Esophagus muscularis mucosa (tissue), 4 donors: ENCODE measurements at regions not wholly inside any gene's neighbourhood (a gene's known extent, or its start where the extent isn't known, plus 50 kb on each side); places are given as distances from the start of the nearest gene placed in this dataset.

Experiments used
- DNase-seq: peaks from one replicate; pipeline ENCODE4 v3.0.0-alpha.2; 2017; ENCODE audit errors: extremely low spot score
- H3K27ac ChIP-seq, 4 donors: fragments of 200-600 bp; sonication (generic); replicated peaks in 1 of 4; 1 replicate in 3 of 4; 2 replicates in 1 of 4; pipeline ENCODE4 v1.5.1; 2016 to 2019; ENCODE audit warnings: mild to moderate bottlenecking in 1 of 4
- H3K27me3 ChIP-seq, 4 donors: fragments of 200-600 bp; sonication (generic); one replicate each; pipeline versions ENCODE4 v1.5.1 to v1.6.0; 2016 to 2019
- H3K36me3 ChIP-seq, 4 donors: fragments of 200-600 bp; sonication (generic); one replicate each; pipeline ENCODE4 v1.5.1; 2016 to 2019
- H3K4me1 ChIP-seq, 4 donors: fragments of 200-600 bp; sonication (generic); one replicate each; pipeline ENCODE4 v1.5.1; 2016 to 2019
- H3K4me3 ChIP-seq, 4 donors: fragments of 200-600 bp; sonication (generic); 1 replicate in 2 of 4; 2 replicates in 2 of 4; pipeline ENCODE4 v1.5.1; 2016 to 2019; ENCODE audit warnings: mild to moderate bottlenecking in 4 of 4, moderate library complexity in 1 of 4
- H3K9me3 ChIP-seq, 4 donors: fragments of 200-600 bp; sonication (generic); 1 replicate in 3 of 4; 2 replicates in 1 of 4; pipeline ENCODE4 v1.5.1; 2016 to 2019
- CTCF ChIP-seq, 3 experiments: fragments of 200-600 bp in 2 of 3; fragments of 450-650 bp in 1 of 3; sonication (generic) in 2 of 3; IDR thresholded peaks; one replicate each; pipeline ENCODE4 v1.5.1; 2017 to 2019; ENCODE audit warnings: antibody characterized with exemption in 3 of 3, mild to moderate bottlenecking in 2 of 3, moderate library complexity in 1 of 3
- EP300 ChIP-seq: sonication (generic); formaldehyde crosslinking; IDR thresholded peaks from one replicate; pipeline ENCODE4 v1.6.1; 2017; ENCODE audit warnings: antibody characterized with exemption
- POLR2A ChIP-seq: fragments of 450-650 bp; IDR thresholded peaks from one replicate; pipeline ENCODE4 v1.6.1; 2017; ENCODE audit warnings: antibody characterized with exemption, moderate library complexity, mild to moderate bottlenecking, low read depth
- POLR2AphosphoS5 ChIP-seq, 2 donors: sonication (generic); formaldehyde crosslinking; IDR thresholded peaks; one replicate each; pipeline ENCODE4 v1.6.1; 2017; ENCODE audit warnings: antibody characterized with exemption in 2 of 2
- WGBS: methylation state at CpG from one replicate; pipeline ENCODE4 v1.1.5; 2018; 5-methylcytosine and 5-hydroxymethylcytosine counted together
- intact Hi-C: fragments of 100-400 bp; cut with DNase I; formaldehyde crosslinking; loops from one replicate; pipeline ENCODE4 v1.15.1; 2023

GRCh38 chr2:62564380-62565137, 58.6 kb upstream of the TMEM17 start:
- H3K4me1 ChIP-seq = peaks cover 0 to 13% (median 11%) of the 10 kb centered on the region in 4 donors
- H3K9me3 ChIP-seq = no peaks in the 10 kb centered on the region
- DNase-seq = no peak
- H3K4me3 ChIP-seq = no peak overlapping the region
- WGBS = 93% methylated on average over 4 of the region's 4 CpGs
- no peaks in the 10 kb centered on the region for H3K27me3 ChIP-seq
- TF ChIP-seq POLR2AphosphoS5 (IDR thresholded peaks at IDR 0.05) = no peak
- TF ChIP-seq CTCF (IDR thresholded peaks at IDR 0.05) = no peak
- TF ChIP-seq EP300 = no peak
- no peak for TF ChIP-seq POLR2A
- no peaks in the 10 kb centered on the region for H3K36me3 ChIP-seq
- no peak overlapping the region for H3K27ac ChIP-seq
- intact Hi-C loops = no loop called here

GRCh38 chr2:62561586-62561985, 55.6 kb upstream of the TMEM17 start:
- Histone ChIP-seq H3K4me3 (no peak overlapping the region), H3K27ac (no peak overlapping the region), H3K4me1 (peaks cover 0 to 8% (median 5%) of the 10 kb centered on the region in 4 donors), H3K9me3 (no peaks in the 10 kb centered on the region), H3K36me3 (no peaks in the 10 kb centered on the region), H3K27me3 (no peaks in the 10 kb centered on the region)
- no peak for DNase-seq
- WGBS = 93% methylated on average over 4 of the region's 4 CpGs
- TF ChIP-seq CTCF (IDR thresholded peaks at IDR 0.05) = no peak
- no peak for TF ChIP-seq EP300
- no peak for TF ChIP-seq POLR2AphosphoS5 (IDR thresholded peaks at IDR 0.05)
- TF ChIP-seq POLR2A = no peak
- intact Hi-C loops = no loop called here

- DNase-seq = no peak
- 90% methylated on average over 2 of the region's 2 CpGs for WGBS
- intact Hi-C loops = no loop called here
- TF ChIP-seq POLR2A (no peak), CTCF (IDR thresholded peaks at IDR 0.05) (no peak), EP300 (no peak), POLR2AphosphoS5 (IDR thresholded peaks at IDR 0.05) (no peak)
- Histone ChIP-seq H3K9me3 (no peaks in the 10 kb centered on the region), H3K27ac (no peak overlapping the region), H3K27me3 (no peaks in the 10 kb centered on the region), H3K4me3 (no peak overlapping the region), H3K36me3 (no peaks in the 10 kb centered on the region), H3K4me1 (peaks cover 0 to 19% (median 19%) of the 10 kb centered on the region in 4 donors)
Observed at GRCh38 chr2:62559582-62559981, 53.6 kb upstream of the TMEM17 start.

- no peak overlapping the region for H3K27ac ChIP-seq
- no peak overlapping the region for H3K4me3 ChIP-seq
- H3K27me3 ChIP-seq = no peaks in the 10 kb centered on the region
- TF ChIP-seq EP300 (no peak), CTCF (IDR thresholded peaks at IDR 0.05) (no peak), POLR2A (no peak), POLR2AphosphoS5 (IDR thresholded peaks at IDR 0.05) (no peak)
- H3K36me3 ChIP-seq = no peaks in the 10 kb centered on the region
- H3K4me1 ChIP-seq = peaks cover 0 to 19% (median 19%) of the 10 kb centered on the region in 4 donors
- WGBS = 95% methylated on average over 1 of the region's 1 CpG
- intact Hi-C loops = no loop called here
- no peaks in the 10 kb centered on the region for H3K9me3 ChIP-seq
- no peak for DNase-seq
Observed at GRCh38 chr2:62558743-62559142, 52.7 kb upstream of the TMEM17 start.
